ENCODE measurements at regions not wholly inside any gene's neighbourhood (a gene's known extent, or its start where the extent isn't known, plus 50 kb on each side); places are given as distances from the start of the nearest gene placed in this dataset.
A peak's percentile ranks its signal among the peaks of the same experiment; 100 is the strongest.

DNA sequence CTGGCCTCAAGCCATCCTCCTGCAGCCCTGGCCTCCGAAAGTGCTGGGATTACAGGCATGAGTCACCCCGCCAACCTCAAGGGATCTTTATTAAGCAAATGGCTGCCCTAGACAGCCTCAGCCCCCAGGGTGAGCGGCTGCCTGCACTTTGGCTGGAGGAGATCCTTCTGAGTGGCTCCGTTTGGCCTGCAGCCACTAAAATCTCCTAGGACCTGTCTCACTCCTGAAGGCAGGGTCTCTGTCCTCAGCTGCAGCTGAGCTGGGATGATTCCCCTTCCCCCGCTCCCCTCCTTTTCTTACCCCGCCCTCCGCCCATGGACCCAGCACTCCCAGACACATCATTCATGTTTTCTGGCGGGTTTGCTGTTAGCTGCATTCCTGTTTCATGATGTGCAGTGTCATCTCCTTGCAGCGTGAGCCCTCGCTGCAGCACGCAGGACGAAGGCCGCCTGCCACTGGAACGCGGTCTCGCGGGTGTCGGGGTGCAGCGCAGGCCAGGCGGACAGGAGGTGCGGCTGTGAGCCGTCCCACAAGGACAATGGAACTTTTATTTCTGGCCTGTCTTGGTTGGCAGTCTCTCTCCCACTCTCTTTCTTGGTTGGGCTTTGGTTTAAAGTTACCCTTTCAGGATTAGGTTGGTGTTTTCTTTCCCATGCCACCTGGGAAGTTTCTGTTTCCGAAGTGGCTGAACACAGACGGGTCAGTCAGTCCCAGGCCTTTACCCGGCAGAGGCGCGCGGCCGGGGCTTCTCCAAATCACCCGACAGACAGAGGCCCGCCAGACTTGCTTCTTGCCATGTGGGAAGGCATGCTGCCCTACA is 137.1 kb downstream of the FOXD1 start:
- DNase-seq (ENCODE audit: low spot score): peak; percentile 93

DNA sequence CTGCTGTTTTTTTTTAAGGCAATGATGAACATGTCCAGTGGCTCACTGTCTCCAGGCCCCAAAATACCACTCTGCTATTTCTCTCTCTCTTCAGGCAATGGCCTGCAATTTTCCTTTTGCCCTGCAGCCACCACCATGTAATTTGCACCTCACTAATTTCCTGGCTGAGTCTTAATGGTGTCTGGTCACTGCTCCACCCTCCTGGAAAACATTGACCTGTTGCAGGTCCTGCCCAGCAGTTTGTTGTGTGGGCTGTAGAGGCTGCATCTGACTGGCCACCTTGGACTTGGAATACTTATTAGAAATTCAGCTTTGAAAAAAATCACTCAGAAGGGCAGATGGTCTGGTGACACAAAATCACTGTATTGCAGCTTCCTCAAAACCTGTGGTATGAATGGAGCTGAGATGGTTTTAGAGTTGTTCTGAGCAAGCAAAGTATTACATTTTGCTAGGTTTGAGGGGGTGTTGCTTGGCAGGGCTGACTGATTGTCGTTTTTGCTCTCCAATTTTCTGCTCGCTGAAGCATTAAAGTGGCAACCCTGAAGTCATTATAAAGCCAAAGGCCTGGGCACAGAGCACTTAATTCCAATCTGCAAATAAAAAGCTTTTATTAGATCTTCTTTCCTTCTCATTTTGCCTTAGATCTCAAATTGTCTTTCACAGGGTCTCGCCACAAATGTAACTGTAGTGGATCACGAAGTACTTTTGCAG is 134.8 kb downstream of the TMEM174 start:
- DNase-seq (ENCODE audit: low spot score): no peak

DNA sequence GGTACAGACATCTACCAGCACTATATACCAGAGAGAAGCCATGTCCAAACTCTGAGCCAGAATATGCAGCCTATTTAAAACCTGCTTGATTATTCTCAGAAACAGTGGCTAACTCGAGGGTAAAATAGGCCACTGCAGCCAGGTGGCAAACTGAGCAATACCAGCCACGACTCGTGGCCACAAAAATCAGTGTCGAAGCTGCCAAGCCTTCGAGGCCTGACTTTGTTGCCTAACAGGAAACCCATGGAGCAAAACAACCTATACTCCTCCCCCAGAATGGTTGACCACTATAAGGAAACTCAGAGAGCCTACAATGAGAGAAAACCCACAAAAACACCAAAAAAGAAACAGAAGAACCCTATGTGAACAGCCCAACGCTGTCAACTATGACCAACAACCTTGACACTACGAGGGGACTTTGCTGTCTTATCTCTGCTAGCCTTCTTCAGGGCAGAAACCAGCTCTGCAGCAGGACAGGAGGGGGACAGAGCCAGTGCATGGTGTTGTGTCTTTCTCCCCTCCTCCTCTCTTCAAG is 133.8 kb downstream of the TMEM174 start:
- no peak for DNase-seq (ENCODE audit: low spot score)

DNA sequence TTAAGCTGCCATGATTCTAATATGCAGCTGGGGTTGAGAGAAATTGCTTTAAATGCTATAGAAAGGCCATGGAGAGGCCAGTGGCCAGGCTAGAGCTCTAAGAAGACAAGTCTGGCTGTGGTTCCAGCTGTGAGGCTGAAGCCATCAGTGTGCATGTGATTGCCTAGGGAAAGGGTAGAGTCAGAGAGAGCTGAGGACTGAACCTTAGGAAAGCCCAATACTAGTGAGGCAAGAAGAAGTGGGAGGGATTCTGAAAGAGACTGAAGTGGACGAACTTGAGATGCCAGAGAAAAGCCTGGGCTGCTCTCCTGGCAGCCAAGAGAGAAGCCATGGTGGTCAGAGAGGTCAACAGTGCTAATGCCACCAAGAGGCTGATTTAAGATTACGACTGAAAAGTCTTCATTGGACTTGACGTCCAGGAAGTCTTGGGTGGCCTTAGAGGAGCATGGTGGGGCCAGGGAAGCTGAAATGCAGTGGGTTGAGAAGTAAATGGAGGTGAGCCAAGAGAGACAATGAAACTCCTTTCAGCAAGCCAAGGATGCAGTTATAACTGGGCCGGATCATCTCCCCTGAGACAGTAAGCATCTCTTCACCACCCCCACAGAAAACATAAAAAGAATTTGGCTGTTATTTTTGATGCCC is 133.2 kb downstream of the TMEM174 start:
- no peak for DNase-seq (ENCODE audit: low spot score)

DNA sequence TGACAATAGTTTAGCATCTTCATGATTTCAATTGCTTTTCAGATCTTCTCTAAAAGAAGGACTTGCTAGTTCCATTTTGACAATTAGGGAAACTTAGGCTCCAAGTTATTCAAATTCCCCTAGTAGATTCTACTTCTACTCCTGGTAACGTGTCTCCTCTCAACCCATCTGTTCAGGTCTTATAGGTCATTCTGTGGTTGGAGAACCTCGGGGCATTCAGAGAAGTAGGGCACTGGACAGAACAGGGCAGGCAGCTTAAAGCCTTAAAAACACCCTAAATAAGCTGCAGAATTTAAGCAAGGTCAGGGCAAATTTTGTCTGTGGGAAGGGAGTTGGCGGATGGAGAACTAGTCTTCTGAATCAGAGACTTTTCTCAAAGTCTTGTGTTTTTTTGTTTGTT is 132.4 kb downstream of the TMEM174 start:
- DNase-seq (ENCODE audit: low spot score): no peak

DNA sequence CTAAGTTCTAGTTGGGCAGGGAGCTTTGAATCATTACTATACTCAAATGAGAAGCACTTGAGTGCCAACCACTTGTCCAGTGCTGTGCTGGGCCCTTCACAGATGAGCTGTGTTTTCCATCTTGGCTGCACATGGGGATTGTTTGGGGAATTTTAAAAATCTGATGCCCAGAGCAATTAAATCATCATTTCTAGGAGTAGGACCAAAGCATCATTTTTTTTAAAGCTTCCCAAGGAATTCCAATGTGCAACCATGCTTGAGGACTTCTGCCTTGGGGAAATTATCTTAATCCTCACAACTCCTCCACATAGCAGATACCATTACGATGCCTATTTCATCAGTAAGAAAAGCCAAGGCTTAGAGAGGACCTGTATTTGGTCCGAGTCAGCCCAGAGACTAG is 131.4 kb downstream of the TMEM174 start:
- no peak for DNase-seq (ENCODE audit: low spot score)

DNA sequence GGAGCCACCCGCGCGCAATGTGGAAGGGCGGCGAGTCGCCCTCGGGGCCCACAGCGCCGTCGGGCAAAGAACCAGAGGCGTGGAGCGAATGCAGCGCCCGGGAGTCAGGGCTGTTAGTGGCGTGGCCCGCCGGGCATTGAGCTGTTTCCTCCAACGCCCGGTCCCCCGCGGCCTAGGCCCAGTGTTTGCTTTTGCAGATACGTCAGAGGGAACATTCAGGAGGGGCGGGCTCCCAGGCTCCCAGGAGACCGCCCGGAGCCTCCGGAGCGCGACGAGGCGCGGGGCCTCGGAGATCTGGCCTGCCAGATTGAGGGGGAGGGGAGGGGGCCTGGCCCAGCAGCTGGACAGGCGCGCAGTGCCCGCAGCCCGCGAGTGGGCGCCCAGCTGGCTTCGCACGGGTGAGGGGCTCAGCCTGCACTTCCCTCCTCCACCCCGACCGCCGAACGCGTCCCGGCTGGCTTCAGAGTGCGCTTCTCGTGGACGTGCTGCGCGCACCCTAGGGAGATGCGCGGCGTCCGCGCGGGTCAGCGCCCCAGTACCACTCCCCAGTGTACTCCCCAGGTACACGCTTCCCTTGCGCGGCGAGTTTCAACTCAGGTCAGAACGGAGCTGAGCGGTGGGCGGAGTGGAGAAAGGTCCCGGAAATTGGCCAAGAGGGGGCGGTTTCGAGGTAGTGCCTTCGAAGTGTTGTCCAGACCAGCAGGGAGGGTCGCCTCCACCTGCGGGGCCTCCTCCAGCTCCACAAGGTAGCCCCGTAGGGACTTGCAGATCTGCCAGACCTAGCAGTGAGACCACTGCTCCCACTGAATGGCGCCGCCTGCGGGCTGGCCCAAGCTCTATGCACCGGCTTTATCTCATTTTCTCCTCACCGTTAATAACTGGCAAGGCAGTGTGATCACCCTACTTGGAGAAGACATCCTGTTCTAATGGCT is 130.4 kb downstream of the TMEM174 start:
- no peak for DNase-seq (ENCODE audit: low spot score)

DNA sequence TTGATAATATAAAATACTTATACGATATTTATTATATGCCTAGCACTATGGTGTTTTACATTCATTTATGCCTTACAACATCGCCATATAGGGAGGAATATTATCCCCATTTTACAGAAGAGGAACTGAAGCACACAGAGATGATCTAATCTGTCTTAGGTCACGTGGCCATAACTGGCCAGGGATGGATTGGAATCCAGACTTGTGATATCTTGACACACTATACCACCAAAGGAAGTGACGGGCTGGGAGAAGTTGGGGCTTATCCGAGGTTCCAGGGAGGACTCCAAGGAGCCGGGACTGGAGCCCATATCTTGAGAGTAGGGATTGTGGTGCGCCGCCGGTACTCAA is 129.8 kb downstream of the TMEM174 start:
- DNase-seq (ENCODE audit: low spot score): no peak

DNA sequence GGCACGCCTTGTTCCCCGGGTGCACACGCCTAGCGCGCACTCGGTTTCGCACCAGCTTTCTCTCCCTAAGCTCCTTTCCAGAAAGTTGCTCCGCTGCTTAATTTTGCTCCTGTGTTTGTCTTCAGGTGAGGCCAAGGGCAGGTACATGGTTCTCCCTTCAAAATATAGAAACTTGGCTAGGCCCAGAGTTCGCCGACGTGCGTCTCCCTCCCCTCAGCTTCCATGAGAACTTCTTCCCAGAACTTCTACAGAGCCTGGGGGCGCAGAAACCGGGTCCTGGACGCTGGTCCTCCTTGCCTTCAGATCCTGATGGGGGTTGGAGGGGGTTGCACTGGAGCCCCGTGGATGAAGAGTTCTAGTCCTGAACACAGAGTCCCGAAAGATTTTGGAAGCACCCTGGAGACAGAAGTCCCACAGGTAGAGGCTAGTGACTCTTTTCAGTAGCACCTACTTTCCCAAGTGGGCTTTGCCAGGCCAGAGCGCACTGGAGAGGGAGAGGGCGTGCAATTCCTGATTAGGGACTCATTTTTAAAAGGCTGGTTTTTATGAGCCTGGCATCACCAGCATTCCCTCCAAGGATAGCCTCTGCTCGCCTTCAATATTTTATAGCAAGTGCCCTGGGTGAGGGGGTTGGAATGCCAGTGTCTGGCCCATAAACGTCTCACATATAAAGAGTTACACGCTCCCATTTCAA is 128.4 kb downstream of the TMEM174 start:
- no peak for DNase-seq (ENCODE audit: low spot score)

DNA sequence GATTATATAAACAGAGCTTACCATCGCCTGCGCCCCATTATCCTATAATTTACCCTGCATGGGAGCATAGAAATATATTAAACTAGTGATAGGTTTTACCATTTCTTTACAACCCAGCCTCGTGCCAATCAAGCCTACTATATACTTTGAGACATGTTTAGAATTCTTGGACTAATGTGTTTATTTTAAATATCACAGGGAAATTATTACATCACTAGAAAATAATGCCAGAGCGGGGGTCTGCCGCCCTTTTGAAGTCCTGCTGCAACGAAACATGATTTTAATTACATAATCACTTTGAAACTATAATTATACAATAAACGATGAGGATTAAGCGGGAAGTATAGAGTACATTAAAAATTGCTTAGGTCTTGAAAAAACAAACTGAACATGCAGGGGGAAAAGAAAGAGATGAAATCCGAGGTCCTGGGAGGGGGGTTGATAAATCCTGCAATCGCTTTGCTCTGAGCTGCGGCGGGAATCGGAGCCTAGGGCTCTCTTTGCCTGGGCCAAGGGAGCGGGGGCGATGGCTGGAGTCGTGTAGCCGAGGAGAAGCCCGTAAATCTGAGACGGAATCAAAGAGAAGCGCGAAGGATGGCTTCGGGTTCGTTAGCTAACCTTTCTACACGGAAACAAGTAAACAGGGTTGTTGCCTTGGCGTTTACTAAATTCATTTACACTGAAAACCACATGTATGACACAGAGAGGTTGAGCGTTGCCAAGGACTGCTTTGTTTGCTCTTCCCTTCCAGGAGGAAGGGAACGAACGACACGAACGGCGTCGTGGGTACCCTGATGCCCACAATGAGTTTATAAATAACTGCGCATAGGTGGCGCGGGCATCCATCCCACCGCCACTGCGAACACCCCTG is 127.6 kb downstream of the TMEM174 start:
- DNase-seq (ENCODE audit: low spot score): no peak

DNA sequence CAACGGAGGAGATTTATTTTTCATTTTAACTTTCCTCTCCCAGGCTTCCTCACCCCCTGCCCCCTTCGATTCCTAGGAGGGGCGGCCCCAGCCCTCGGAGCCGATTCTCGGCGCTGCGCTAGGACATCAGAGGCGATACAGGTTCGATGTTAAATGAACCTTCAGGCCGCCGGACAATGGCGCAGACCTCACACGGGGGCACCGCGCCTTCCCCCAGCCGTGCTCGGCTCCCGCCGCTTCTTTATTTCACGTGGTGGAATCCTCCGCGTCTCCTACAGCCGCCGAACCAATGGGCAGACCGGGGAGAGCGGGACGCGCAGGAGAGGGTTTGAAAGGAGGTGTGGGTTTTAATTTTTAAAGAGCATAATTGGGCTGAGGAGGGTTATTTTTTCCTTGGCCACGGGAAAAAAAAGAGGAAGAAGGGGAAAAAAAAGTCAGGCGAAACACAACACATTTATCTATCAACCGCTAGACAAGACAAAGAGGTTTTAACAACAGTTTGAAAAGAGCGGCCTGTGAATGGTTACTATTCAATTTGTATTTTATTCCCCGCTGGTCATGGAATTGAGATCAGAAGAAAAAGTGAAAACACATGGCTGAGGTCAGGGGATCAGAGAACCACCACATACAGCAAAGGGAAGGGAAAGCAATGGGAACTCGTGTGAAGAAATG is 126.8 kb downstream of the TMEM174 start:
- no peak for DNase-seq (ENCODE audit: low spot score)

DNA sequence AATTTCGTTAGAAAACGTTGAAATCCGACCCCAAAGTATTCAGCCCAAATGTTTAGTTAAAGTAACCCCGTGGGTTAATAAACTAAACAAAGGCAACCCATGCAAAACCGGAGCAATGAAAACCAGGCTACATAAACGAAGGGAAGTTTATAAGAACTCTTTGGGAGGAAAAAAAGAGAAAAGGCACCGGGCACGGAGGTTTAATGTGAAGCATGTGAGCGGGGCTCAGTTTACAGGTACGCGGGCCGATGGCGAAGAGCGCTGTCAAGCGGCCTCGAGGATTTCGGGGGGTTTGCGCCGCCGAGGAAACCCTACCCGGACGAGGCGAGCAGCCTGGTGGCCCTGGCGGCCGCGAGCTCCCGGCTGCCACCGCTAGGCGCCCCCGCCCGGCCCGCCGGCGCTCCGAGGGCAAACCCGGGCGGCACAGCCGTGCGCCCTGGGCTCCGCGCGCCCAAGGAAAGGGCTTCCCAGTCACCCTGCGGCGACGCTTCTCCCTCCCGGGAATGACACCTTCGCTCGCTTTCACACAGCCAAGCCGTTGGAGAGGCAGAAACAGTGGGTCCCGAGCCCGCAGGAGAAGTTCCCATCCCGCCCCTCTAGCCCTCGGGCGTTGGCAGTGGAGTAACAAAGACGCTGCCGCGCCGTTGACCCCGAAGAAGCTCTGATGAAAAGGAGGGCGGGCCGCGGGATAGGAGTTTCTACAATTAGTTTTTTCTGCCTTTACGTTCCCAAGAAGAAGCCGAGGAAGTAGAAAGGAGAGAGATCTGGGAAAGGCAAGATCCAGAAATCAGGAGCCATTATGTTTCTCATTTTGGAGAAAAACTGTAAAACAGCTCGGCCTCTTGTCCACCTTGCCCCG is 126.0 kb downstream of the TMEM174 start:
- no peak for DNase-seq (ENCODE audit: low spot score)

DNA sequence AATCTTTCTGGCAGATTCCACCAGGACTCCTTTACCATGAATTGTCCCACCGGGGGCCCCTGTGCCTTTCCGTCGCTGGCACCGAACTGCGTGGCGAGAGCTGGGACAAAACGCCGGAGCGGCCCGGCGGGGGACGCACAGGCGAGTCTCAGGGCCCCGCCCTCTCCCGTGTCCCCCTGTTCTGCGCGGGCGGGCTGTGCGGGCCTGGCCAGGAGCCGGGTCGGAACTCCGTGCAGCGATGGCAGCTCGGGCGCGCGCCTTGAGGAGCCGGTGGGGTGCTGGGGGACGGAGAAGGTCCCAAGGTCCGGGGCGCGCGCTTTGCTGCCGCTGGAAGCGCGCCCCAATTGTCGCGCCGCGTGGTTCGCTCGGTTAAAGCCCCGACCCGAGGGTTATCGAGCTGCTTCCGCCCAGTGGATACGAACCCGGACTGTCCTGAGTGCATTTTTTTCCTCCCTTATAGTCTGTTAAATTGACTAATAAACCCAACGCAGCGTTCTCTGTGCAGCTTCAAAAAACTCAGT is 125.3 kb downstream of the TMEM174 start:
- DNase-seq (ENCODE audit: low spot score): no peak

DNA sequence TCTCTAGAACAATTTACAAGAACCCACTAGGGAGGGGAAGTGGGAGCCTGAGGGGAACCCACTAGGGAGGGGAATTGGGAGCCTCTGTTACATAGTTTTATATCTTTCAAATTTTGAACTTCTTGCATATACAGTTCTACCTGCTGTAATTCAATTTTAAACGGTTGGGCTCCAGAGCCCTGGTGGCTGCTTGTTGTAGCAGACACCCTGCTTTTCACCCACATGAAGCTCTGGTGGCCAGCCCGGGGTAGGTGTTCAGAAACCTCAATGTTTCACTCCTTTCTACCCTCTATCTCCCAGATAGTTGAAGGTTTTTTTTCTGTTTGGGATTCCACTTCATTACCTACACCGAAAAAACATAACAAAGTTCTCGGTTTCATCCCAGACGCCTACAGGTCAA is 124.4 kb downstream of the TMEM174 start:
- no peak for DNase-seq (ENCODE audit: low spot score)

DNA sequence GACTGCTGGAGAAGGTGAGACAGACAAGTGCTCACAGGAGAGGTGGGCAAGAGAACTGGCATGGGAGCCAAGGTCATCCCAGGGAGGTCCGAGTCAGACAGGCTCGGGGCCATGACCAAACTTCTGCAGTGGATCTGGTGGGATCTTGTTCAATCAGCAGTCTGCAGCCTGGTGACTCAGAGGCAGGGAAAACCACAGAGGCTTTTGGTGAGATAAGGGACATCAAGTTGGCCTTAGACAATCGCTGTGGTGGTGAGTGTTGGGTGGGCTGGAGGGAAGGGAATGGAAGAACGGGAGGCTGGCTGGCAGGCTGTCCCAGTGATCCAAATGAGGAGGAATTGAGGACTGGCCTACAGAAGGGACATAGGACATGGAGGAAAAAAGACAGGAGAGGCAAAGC is 123.8 kb downstream of the TMEM174 start:
- peak; percentile 88 for DNase-seq (ENCODE audit: low spot score)

DNA sequence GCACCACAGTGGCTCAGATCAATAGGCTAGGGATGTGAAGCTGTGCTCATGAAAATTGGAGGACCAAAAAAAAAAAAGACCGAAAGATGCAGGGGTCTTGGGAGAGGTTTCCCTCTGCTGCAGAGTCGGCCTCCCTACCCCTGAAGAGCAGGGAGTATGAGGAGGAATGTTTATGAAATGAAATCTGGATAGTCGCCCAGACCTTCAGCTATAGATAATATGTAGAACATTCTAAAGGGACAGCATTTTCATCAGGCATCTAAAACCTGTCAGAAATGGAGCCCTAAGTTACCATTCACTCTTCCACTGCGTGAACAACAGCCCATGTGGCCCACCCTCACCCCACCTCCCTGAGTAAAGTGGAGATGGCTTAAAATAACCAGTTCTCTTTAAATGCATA is 122.9 kb downstream of the TMEM174 start:
- no peak for DNase-seq (ENCODE audit: low spot score)

DNA sequence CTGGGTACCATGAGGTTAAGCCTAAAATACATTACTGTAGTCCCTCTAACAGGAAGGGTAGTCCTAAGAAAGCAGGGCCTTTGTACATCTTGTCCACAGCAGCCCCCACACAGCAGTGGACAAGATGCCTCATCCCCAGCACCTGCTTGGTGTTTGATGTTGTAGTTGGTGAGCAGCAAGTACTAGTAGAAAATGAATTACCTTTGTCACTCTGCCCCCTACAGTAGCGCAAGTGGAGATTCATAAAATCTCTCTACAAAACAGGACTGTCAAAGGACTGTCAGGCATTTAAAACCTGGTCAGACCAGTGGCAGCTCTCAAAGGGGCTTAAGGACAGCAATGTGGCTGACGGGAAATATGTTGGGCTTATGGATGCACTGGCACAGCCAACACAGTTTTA is 122.5 kb downstream of the TMEM174 start:
- no peak for DNase-seq (ENCODE audit: low spot score)

DNA sequence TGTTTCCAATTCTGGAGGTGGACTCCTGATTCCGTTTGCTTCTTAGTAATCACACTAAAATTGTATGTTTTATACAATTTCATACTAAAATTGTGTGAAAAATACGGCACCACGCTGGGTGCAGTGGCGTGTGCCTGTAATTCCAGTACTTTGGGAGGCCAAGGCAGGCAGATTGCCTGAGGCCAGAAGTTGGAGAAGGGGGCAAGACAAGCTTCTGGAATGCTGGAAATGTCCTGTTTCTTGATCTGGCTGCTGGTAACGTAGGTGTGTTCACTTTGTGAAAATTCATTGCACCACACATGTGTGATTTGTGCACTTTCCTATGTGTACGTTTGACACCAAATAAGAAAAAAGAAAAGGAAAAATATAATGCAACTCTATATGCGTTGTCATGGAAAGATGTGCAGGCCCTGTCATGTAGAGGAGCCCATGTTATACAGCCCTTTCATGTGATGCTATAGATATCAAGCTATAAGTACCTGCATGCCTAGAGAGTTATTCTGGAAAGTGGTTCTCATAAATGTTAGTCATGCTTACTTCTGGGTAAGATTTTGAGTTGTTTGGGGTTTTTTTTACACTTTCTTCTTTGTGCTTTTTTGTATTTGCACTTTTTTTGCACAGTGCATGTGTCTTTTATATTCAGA is 119.9 kb downstream of the TMEM174 start:
- DNase-seq (ENCODE audit: low spot score): no peak
